ENCODE measurements at regions not wholly inside any gene's neighbourhood (a gene's known extent, or its start where the extent isn't known, plus 50 kb on each side); places are given as distances from the start of the nearest gene placed in this dataset.

DNA sequence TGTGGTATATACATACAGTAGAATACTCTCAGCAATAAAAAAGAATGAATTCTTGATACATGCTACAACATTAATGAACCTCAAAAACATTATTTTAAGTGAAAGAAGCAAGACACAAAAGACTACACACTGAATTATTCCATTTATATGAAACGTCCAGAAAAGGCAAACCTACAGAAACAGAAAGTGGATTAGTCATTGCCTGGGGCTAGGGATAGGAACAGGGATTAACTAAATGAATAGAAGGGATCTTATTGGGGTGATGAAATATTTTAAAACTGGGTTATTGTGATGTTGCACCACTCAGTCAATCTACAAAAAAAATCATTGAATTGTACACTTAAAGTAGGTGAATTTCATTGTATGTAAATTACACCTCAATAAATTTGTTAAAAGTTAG lies 326.7 kb downstream of the PIK3R1 start:
- no peak overlapping the region for H3K4me2 ChIP-seq
- ATAC-seq (no peak), DNase-seq (ENCODE audit: low spot score) (no peak)
- Mint-ChIP-seq H3K36me3 (ENCODE audit: low read depth) (no peaks in the 10 kb centered on the region), H3K4me1 (peaks cover 14% of the 10 kb centered on the region), H3K9me3 (no peaks in the 10 kb centered on the region), H3K27ac (no peak overlapping the region), H3K4me3 (no peak overlapping the region), H3K27me3 (ENCODE audit: insufficient read depth, low read depth, poor library complexity) (no peaks in the 10 kb centered on the region)
- no peaks in the 10 kb centered on the region for H3K79me2 ChIP-seq (replicated peaks; ENCODE audit: insufficient read depth)
- TF ChIP-seq POLR2AphosphoS5 (IDR thresholded peaks at IDR 0.05; ENCODE audit: low read depth) (no peak), JUNB (IDR thresholded peaks at IDR 0.05; ENCODE audit: unreplicated experiment) (no peak)
- TF ChIP-seq, protein P1, sequence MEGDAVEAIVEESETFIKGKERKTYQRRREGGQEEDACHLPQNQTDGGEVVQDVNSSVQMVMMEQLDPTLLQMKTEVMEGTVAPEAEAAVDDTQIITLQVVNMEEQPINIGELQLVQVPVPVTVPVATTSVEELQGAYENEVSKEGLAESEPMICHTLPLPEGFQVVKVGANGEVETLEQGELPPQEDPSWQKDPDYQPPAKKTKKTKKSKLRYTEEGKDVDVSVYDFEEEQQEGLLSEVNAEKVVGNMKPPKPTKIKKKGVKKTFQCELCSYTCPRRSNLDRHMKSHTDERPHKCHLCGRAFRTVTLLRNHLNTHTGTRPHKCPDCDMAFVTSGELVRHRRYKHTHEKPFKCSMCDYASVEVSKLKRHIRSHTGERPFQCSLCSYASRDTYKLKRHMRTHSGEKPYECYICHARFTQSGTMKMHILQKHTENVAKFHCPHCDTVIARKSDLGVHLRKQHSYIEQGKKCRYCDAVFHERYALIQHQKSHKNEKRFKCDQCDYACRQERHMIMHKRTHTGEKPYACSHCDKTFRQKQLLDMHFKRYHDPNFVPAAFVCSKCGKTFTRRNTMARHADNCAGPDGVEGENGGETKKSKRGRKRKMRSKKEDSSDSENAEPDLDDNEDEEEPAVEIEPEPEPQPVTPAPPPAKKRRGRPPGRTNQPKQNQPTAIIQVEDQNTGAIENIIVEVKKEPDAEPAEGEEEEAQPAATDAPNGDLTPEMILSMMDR (conservative IDR thresholded peaks at IDR 0.05; ENCODE audit: low read depth in 2 of 2), result no peak
- H4K20me1 ChIP-seq (replicated peaks; ENCODE audit: insufficient read depth), result no peaks in the 10 kb centered on the region
- no peaks in the 10 kb centered on the region; the same call in 1 of the 2 replicates for H3K9me2 ChIP-seq (ENCODE audit: insufficient read depth)
- H3K27me3 ChIP-seq (ENCODE audit: insufficient read depth), result no peaks in the 10 kb centered on the region
- H3K4me1 ChIP-seq (ENCODE audit: insufficient read depth), result peaks cover 6% of the 10 kb centered on the region; the same call in 1 of the 2 replicates
- H3K27ac ChIP-seq (ENCODE audit: low read depth), result no peak overlapping the region
- H3K36me3 ChIP-seq (ENCODE audit: insufficient read depth), result no peaks in the 10 kb centered on the region
- H3F3A ChIP-seq (replicated peaks; ENCODE audit: low read depth), result no peaks in the 10 kb centered on the region
- no peak overlapping the region for H2AFZ ChIP-seq
- no peak overlapping the region for H3K4me3 ChIP-seq

DNA sequence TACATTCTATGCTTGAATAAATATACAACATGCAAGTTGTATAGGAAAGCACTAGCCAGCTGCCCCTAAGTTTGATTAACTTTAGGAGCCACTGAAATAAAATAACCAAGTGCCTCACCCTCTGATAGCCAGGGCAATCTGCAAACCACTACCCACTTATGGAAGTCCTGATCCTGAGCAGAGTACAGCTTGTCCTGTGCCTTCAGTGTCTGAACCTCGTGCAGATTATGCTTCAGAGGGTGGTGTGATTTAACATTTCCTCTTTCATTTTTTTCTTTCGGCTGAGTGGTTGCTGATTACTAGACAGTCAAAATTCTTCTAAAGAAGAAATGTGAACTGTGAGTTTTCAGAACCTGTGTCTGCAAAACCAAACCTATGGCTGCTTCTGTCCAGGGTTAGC lies 327.7 kb downstream of the PIK3R1 start:
- DNase-seq (ENCODE audit: low spot score) (no peak), ATAC-seq (no peak)
- no peak overlapping the region for H3K4me3 ChIP-seq
- no peak overlapping the region; the same call in 1 of the 2 replicates for H2AFZ ChIP-seq
- no peak overlapping the region for H3K4me2 ChIP-seq
- no peaks in the 10 kb centered on the region; the same call in 1 of the 2 replicates for H3K9me2 ChIP-seq (ENCODE audit: insufficient read depth)
- peaks cover 14% of the 10 kb centered on the region for H3K4me1 Mint-ChIP-seq
- peaks cover 6% of the 10 kb centered on the region; the same call in 1 of the 2 replicates for H3K4me1 ChIP-seq (ENCODE audit: insufficient read depth)
- H3K27me3 Mint-ChIP-seq (ENCODE audit: insufficient read depth, low read depth, poor library complexity), result no peaks in the 10 kb centered on the region
- H3K79me2 ChIP-seq (replicated peaks; ENCODE audit: insufficient read depth), result no peaks in the 10 kb centered on the region
- H3K27ac ChIP-seq (ENCODE audit: low read depth), result no peak overlapping the region
- H3K36me3 ChIP-seq (ENCODE audit: insufficient read depth), result no peaks in the 10 kb centered on the region
- H3K27ac Mint-ChIP-seq, result no peak overlapping the region
- no peaks in the 10 kb centered on the region for H3F3A ChIP-seq (replicated peaks; ENCODE audit: low read depth)
- no peak overlapping the region for H3K4me3 Mint-ChIP-seq
- H3K36me3 Mint-ChIP-seq (ENCODE audit: low read depth), result no peaks in the 10 kb centered on the region
- no peaks in the 10 kb centered on the region for H3K9me3 Mint-ChIP-seq
- H4K20me1 ChIP-seq (replicated peaks; ENCODE audit: insufficient read depth), result no peaks in the 10 kb centered on the region
- H3K27me3 ChIP-seq (ENCODE audit: insufficient read depth), result no peaks in the 10 kb centered on the region
- TF ChIP-seq, protein P1 (conservative IDR thresholded peaks at IDR 0.05; ENCODE audit: low read depth in 2 of 2), result no peak
- TF ChIP-seq, protein P2, sequence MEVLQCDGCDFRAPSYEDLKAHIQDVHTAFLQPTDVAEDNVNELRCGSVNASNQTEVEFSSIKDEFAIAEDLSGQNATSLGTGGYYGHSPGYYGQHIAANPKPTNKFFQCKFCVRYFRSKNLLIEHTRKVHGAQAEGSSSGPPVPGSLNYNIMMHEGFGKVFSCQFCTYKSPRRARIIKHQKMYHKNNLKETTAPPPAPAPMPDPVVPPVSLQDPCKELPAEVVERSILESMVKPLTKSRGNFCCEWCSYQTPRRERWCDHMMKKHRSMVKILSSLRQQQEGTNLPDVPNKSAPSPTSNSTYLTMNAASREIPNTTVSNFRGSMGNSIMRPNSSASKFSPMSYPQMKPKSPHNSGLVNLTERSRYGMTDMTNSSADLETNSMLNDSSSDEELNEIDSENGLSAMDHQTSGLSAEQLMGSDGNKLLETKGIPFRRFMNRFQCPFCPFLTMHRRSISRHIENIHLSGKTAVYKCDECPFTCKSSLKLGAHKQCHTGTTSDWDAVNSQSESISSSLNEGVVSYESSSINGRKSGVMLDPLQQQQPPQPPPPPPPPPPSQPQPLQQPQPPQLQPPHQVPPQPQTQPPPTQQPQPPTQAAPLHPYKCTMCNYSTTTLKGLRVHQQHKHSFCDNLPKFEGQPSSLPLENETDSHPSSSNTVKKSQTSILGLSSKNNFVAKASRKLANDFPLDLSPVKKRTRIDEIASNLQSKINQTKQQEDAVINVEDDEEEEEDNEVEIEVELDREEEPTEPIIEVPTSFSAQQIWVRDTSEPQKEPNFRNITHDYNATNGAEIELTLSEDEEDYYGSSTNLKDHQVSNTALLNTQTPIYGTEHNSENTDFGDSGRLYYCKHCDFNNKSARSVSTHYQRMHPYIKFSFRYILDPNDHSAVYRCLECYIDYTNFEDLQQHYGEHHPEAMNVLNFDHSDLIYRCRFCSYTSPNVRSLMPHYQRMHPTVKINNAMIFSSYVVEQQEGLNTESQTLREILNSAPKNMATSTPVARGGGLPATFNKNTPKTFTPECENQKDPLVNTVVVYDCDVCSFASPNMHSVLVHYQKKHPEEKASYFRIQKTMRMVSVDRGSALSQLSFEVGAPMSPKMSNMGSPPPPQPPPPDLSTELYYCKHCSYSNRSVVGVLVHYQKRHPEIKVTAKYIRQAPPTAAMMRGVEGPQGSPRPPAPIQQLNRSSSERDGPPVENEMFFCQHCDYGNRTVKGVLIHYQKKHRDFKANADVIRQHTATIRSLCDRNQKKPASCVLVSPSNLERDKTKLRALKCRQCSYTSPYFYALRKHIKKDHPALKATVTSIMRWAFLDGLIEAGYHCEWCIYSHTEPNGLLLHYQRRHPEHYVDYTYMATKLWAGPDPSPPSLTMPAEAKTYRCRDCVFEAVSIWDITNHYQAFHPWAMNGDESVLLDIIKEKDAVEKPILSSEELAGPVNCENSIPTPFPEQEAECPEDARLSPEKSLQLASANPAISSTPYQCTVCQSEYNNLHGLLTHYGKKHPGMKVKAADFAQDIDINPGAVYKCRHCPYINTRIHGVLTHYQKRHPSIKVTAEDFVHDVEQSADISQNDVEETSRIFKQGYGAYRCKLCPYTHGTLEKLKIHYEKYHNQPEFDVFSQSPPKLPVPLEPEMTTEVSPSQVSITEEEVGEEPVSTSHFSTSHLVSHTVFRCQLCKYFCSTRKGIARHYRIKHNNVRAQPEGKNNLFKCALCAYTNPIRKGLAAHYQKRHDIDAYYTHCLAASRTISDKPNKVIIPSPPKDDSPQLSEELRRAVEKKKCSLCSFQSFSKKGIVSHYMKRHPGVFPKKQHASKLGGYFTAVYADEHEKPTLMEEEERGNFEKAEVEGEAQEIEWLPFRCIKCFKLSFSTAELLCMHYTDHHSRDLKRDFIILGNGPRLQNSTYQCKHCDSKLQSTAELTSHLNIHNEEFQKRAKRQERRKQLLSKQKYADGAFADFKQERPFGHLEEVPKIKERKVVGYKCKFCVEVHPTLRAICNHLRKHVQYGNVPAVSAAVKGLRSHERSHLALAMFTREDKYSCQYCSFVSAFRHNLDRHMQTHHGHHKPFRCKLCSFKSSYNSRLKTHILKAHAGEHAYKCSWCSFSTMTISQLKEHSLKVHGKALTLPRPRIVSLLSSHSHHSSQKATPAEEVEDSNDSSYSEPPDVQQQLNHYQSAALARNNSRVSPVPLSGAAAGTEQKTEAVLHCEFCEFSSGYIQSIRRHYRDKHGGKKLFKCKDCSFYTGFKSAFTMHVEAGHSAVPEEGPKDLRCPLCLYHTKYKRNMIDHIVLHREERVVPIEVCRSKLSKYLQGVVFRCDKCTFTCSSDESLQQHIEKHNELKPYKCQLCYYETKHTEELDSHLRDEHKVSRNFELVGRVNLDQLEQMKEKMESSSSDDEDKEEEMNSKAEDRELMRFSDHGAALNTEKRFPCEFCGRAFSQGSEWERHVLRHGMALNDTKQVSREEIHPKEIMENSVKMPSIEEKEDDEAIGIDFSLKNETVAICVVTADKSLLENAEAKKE (CRISPR knock-in tag; IDR thresholded peaks at IDR 0.05), result no peak
- TF ChIP-seq ZNF114 (CRISPR knock-in tag; IDR thresholded peaks at IDR 0.05) (no peak), EZH2 (IDR thresholded peaks at IDR 0.05; ENCODE audit: low read depth, unreplicated experiment) (no peak), EZH2phosphoT487 (IDR thresholded peaks at IDR 0.05; ENCODE audit: unreplicated experiment) (no peak)
- TF ChIP-seq, protein P3, sequence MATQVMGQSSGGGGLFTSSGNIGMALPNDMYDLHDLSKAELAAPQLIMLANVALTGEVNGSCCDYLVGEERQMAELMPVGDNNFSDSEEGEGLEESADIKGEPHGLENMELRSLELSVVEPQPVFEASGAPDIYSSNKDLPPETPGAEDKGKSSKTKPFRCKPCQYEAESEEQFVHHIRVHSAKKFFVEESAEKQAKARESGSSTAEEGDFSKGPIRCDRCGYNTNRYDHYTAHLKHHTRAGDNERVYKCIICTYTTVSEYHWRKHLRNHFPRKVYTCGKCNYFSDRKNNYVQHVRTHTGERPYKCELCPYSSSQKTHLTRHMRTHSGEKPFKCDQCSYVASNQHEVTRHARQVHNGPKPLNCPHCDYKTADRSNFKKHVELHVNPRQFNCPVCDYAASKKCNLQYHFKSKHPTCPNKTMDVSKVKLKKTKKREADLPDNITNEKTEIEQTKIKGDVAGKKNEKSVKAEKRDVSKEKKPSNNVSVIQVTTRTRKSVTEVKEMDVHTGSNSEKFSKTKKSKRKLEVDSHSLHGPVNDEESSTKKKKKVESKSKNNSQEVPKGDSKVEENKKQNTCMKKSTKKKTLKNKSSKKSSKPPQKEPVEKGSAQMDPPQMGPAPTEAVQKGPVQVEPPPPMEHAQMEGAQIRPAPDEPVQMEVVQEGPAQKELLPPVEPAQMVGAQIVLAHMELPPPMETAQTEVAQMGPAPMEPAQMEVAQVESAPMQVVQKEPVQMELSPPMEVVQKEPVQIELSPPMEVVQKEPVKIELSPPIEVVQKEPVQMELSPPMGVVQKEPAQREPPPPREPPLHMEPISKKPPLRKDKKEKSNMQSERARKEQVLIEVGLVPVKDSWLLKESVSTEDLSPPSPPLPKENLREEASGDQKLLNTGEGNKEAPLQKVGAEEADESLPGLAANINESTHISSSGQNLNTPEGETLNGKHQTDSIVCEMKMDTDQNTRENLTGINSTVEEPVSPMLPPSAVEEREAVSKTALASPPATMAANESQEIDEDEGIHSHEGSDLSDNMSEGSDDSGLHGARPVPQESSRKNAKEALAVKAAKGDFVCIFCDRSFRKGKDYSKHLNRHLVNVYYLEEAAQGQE (IDR thresholded peaks at IDR 0.05; ENCODE audit: unreplicated experiment), result no peak

Data from GM23338 (cell line).